Tibial nerve (tissue), 4 donors: ENCODE measurements at regions not wholly inside any gene's neighbourhood (a gene's known extent, or its start where the extent isn't known, plus 50 kb on each side); places are given as distances from the start of the nearest gene placed in this dataset.

Source experiments
- DNase-seq, 2 donors: peaks; one replicate each; pipeline ENCODE4 v3.0.0-alpha.2; 2019; ENCODE audit warnings: low spot score in 2 of 2
- H3K27ac ChIP-seq, 4 donors: fragments of 200-600 bp; sonication (generic) in 3 of 4; one replicate each; pipeline ENCODE4 v1.5.1; 2017 to 2019; ENCODE audit warnings: mild to moderate bottlenecking in 1 of 4
- H3K27me3 ChIP-seq, 2 donors: fragments of 200-600 bp; sonication (generic) in 1 of 2; one replicate each; pipeline versions ENCODE4 v1.5.1 to v1.6.0; 2017 to 2019
- H3K36me3 ChIP-seq, 3 donors: fragments of 200-600 bp; sonication (generic); one replicate each; pipeline ENCODE4 v1.5.1; 2018 to 2019
- H3K4me1 ChIP-seq, 4 donors: fragments of 200-600 bp; sonication (generic) in 3 of 4; one replicate each; pipeline ENCODE4 v1.5.1; 2017 to 2019
- H3K4me3 ChIP-seq, 4 donors: fragments of 200-600 bp; sonication (generic) in 3 of 4; one replicate each; pipeline ENCODE4 v1.5.1; 2017 to 2019; ENCODE audit warnings: mild to moderate bottlenecking in 1 of 4, moderate library complexity in 1 of 4
- H3K9me3 ChIP-seq, 4 donors: fragments of 200-600 bp; sonication (generic) in 3 of 4; one replicate each; pipeline ENCODE4 v1.5.1; 2017 to 2019
- EP300 ChIP-seq, 2 donors: sonication (generic); formaldehyde crosslinking; IDR thresholded peaks; one replicate each; pipeline ENCODE4 v1.6.1; 2017; ENCODE audit warnings: antibody characterized with exemption in 2 of 2, mild to moderate bottlenecking in 1 of 2
- POLR2A ChIP-seq, 2 donors: fragments of 450-650 bp; IDR thresholded peaks; one replicate each; pipeline ENCODE4 v1.6.1; 2017; ENCODE audit warnings: antibody characterized with exemption in 2 of 2, mild to moderate bottlenecking in 2 of 2, moderate library complexity in 2 of 2
- WGBS, 2 donors: methylation state at CpG; one replicate each; pipeline ENCODE4 v1.1.5; 2018; 5-methylcytosine and 5-hydroxymethylcytosine counted together
- TF ChIP-seq, protein P1 (sequence below), 5 experiments: fragments of 200-600 bp in 3 of 5; fragments of 450-650 bp in 2 of 5; sonication (generic) in 3 of 5; IDR thresholded peaks; one replicate each; pipeline ENCODE4 v1.5.1; 2016 to 2019; ENCODE audit warnings: antibody characterized with exemption in 5 of 5, mild to moderate bottlenecking in 3 of 5, moderate library complexity in 2 of 5

DNA sequence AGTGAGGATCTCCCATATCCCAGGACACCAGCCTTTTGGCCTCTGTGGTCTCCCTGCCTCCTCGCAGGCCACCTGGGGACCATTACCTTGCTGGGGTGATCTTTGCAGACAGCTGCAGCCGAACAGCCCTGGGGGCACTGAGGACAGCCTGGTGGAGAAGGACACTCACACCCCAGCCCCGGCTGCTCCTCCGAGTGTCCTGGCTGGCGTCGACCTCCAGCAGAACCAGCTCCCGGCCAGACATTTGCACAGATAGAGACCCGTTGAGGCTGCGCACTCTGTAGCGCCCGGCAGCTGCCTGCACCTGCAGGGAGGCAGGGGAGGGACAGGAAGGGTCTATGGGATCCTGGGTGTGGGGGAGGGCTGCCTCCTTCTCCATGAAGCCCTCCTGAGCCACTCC is 90.3 kb downstream of the RMI2 start:
- 80 to 96% methylated on average over 5 to 11 of the region's 11 CpGs for WGBS, 2 donors
- no peaks in the 10 kb centered on the region for H3K4me1 ChIP-seq
- peaks cover 0 to 14% (median 0%) of the 10 kb centered on the region in 3 donors for H3K36me3 ChIP-seq
- no peak for DNase-seq
- TF ChIP-seq POLR2A (IDR thresholded peaks at IDR 0.05) (no peak), EP300 (IDR thresholded peaks at IDR 0.05) (no peak)
- TF ChIP-seq, protein P1, sequence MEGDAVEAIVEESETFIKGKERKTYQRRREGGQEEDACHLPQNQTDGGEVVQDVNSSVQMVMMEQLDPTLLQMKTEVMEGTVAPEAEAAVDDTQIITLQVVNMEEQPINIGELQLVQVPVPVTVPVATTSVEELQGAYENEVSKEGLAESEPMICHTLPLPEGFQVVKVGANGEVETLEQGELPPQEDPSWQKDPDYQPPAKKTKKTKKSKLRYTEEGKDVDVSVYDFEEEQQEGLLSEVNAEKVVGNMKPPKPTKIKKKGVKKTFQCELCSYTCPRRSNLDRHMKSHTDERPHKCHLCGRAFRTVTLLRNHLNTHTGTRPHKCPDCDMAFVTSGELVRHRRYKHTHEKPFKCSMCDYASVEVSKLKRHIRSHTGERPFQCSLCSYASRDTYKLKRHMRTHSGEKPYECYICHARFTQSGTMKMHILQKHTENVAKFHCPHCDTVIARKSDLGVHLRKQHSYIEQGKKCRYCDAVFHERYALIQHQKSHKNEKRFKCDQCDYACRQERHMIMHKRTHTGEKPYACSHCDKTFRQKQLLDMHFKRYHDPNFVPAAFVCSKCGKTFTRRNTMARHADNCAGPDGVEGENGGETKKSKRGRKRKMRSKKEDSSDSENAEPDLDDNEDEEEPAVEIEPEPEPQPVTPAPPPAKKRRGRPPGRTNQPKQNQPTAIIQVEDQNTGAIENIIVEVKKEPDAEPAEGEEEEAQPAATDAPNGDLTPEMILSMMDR (IDR thresholded peaks at IDR 0.05), result no peak
- peaks cover 0 to 21% (median 0%) of the 10 kb centered on the region in 4 donors for H3K9me3 ChIP-seq
- no peak overlapping the region for H3K27ac ChIP-seq
- H3K4me3 ChIP-seq, result no peak overlapping the region
- no peaks in the 10 kb centered on the region for H3K27me3 ChIP-seq

DNA sequence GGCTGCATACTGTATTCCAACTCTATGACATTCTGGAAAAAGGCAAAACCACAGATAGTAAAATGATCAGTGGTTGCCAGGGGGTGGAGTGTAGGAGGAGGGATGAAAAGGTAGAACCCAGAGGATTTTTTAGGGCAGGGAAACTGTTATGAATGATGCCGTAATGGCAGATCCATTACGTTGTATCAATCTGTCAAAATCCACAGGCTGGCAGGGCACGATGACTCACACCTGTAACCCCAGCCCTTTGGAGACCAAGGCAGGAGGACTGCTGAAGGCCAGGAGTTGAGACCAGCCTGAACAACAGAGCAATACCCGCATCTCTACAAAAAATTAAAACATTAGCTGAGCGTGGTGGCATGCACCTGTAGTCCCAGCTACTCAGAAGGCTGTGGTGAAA is 91.8 kb downstream of the RMI2 start:
- Histone ChIP-seq H3K9me3 (peaks cover 0 to 30% (median 0%) of the 10 kb centered on the region in 4 donors), H3K27ac (no peak overlapping the region), H3K4me3 (no peak overlapping the region), H3K36me3 (peaks cover 0 to 19% (median 0%) of the 10 kb centered on the region in 3 donors), H3K27me3 (no peaks in the 10 kb centered on the region), H3K4me1 (no peaks in the 10 kb centered on the region)
- no peak for TF ChIP-seq EP300 (IDR thresholded peaks at IDR 0.05)
- TF ChIP-seq POLR2A (IDR thresholded peaks at IDR 0.05), result no peak
- TF ChIP-seq, protein P1 (IDR thresholded peaks at IDR 0.05), result no peak
- no peak for DNase-seq
- WGBS, 2 donors, result 85 to 88% methylated on average over 5 of the region's 5 CpGs

- DNase-seq, result no peak
- H3K27me3 ChIP-seq, result no peaks in the 10 kb centered on the region
- WGBS, 2 donors, result 91 to 98% methylated on average over 4 of the region's 4 CpGs
- H3K4me1 ChIP-seq, result no peaks in the 10 kb centered on the region
- H3K9me3 ChIP-seq, result peaks cover 0 to 24% (median 0%) of the 10 kb centered on the region in 4 donors
- H3K27ac ChIP-seq, result no peak overlapping the region
- no peak overlapping the region for H3K4me3 ChIP-seq
- TF ChIP-seq, protein P1 (IDR thresholded peaks at IDR 0.05), result no peak
- TF ChIP-seq EP300 (IDR thresholded peaks at IDR 0.05), result no peak
- TF ChIP-seq POLR2A (IDR thresholded peaks at IDR 0.05), result no peak
- H3K36me3 ChIP-seq, result peaks cover 0 to 17% (median 0%) of the 10 kb centered on the region in 3 donors
Observed at GRCh38 chr16:11439790-11440656, 94.8 kb downstream of the RMI2 start.

DNA sequence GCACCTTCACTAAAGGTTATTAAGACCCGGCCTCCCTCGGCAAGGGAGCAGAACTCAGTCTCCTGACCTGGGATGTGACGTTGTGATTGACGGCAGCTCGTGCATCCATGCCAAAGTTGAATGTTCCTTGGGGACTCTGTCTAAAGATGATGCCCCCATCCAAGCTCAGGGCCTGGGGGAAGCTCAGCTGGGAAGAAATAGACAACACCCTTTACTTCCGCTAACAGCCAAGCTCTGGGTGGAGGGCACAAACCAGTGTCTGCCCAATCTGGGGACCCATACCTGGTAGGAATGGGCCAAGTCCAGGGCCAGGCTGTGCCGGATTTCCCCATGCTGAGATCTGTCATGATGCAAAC is 95.4 kb downstream of the RMI2 start:
- 89 to 93% methylated on average over 6 to 7 of the region's 7 CpGs for WGBS, 2 donors
- Histone ChIP-seq H3K27ac (no peak overlapping the region), H3K9me3 (peaks cover 0 to 24% (median 0%) of the 10 kb centered on the region in 4 donors), H3K4me1 (no peaks in the 10 kb centered on the region), H3K4me3 (no peak overlapping the region), H3K36me3 (peaks cover 0 to 17% (median 0%) of the 10 kb centered on the region in 3 donors), H3K27me3 (no peaks in the 10 kb centered on the region)
- no peak for TF ChIP-seq POLR2A (IDR thresholded peaks at IDR 0.05)
- TF ChIP-seq EP300 (IDR thresholded peaks at IDR 0.05), result no peak
- DNase-seq, result no peak

GRCh38 chr16:11445486-11445885 is 100.2 kb downstream of the RMI2 start:
- no peak for DNase-seq
- Histone ChIP-seq H3K4me3 (no peak overlapping the region), H3K36me3 (peaks cover 0 to 20% (median 0%) of the 10 kb centered on the region in 3 donors), H3K4me1 (no peaks in the 10 kb centered on the region), H3K27me3 (no peaks in the 10 kb centered on the region), H3K9me3 (peaks cover 0 to 14% (median 0%) of the 10 kb centered on the region in 4 donors), H3K27ac (no peak overlapping the region)
- TF ChIP-seq EP300 (IDR thresholded peaks at IDR 0.05), result no peak
- TF ChIP-seq, protein P1 (IDR thresholded peaks at IDR 0.05), result no peak
- no peak for TF ChIP-seq POLR2A (IDR thresholded peaks at IDR 0.05)
- WGBS, 2 donors, result 81 to 83% methylated on average over 7 of the region's 7 CpGs
